PFSK-1 (cell line): ENCODE measurements at regions not wholly inside any gene's neighbourhood (a gene's known extent, or its start where the extent isn't known, plus 50 kb on each side); places are given as distances from the start of the nearest gene placed in this dataset.

Experiments
- FOXP2 ChIP-seq: optimal IDR thresholded peaks from 2 replicates; pipeline ENCODE3; 2011; ENCODE audit warnings: borderline replicate concordance, control low read depth, inconsistent platforms; ENCODE audit not compliant: insufficient read depth; ENCODE audit errors: extremely low read length, extremely low read depth
- POLR2AphosphoS5 ChIP-seq: IDR thresholded peaks from 2 replicates; pipeline ENCODE4 v1.6.1; 2012; ENCODE audit warnings: low read depth, mild to moderate bottlenecking, control low read depth, low read length, moderate library complexity
- SIN3A ChIP-seq: IDR thresholded peaks from 2 replicates; pipeline ENCODE4 v1.6.1; 2012; ENCODE audit warnings: mild to moderate bottlenecking, low read length, moderate library complexity, borderline replicate concordance; ENCODE audit not compliant: insufficient read depth
- TAF1 ChIP-seq: IDR thresholded peaks from 2 replicates; pipeline ENCODE4 v1.6.1; 2012; ENCODE audit warnings: low read length, control low read depth, borderline replicate concordance; ENCODE audit not compliant: insufficient read depth
- TF ChIP-seq, protein P1 (sequence below), 2 experiments: IDR thresholded peaks; 2 replicates each; pipeline versions ENCODE4 v1.6.1 to v1.8.0; 2011 to 2012; ENCODE audit warnings: low read depth in 2 of 2, low read length in 2 of 2, control low read depth in 1 of 2, inconsistent platforms in 1 of 2, mild to moderate bottlenecking in 1 of 2, moderate library complexity in 1 of 2; ENCODE audit not compliant: insufficient read depth in 1 of 2

DNA sequence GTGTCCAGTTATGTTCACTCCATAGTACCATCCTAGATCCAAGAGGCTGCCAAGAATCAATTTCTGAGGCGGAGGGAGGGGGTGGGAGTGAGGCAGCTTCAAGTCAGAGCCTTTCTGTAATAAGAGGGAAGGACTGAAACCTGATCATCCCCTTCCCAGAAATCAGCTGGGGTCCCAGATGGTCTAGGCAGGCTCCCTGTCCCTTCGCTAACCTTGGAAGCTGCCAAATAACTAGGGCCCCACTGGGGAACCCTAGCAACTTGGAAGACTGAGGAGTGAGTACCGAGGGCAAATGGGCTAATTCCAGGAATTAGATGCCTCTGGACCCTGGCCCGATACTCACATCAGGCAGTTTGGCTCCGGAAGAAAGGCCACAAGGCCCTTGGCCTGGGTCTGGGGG, 113.3 kb downstream of the NAV1 start:
- TF ChIP-seq POLR2AphosphoS5 (no peak), FOXP2 (no peak), SIN3A (no peak), TAF1 (no peak)

DNA sequence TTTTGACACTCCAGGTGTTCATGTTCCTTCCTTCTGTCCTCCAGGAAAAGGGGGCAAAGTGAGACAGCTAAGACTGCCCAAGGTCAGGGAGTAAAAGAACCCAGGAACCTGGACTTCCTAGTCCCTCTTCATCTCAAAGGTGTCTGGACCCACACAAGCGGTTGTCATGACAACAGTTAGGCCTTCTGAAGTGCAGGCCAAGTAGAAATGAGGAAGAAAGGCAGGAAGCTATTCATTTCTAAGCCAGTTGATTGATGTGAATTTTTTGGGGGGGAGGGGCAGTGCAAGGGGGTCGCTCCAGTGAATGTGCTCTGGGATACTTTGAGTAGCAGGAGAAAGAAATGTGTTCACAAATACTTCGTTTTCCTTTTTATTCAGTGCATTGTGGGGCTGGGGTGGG, 114.3 kb downstream of the NAV1 start:
- no peak for TF ChIP-seq SIN3A
- no peak for TF ChIP-seq POLR2AphosphoS5
- TF ChIP-seq, protein P1, sequence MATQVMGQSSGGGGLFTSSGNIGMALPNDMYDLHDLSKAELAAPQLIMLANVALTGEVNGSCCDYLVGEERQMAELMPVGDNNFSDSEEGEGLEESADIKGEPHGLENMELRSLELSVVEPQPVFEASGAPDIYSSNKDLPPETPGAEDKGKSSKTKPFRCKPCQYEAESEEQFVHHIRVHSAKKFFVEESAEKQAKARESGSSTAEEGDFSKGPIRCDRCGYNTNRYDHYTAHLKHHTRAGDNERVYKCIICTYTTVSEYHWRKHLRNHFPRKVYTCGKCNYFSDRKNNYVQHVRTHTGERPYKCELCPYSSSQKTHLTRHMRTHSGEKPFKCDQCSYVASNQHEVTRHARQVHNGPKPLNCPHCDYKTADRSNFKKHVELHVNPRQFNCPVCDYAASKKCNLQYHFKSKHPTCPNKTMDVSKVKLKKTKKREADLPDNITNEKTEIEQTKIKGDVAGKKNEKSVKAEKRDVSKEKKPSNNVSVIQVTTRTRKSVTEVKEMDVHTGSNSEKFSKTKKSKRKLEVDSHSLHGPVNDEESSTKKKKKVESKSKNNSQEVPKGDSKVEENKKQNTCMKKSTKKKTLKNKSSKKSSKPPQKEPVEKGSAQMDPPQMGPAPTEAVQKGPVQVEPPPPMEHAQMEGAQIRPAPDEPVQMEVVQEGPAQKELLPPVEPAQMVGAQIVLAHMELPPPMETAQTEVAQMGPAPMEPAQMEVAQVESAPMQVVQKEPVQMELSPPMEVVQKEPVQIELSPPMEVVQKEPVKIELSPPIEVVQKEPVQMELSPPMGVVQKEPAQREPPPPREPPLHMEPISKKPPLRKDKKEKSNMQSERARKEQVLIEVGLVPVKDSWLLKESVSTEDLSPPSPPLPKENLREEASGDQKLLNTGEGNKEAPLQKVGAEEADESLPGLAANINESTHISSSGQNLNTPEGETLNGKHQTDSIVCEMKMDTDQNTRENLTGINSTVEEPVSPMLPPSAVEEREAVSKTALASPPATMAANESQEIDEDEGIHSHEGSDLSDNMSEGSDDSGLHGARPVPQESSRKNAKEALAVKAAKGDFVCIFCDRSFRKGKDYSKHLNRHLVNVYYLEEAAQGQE (IDR thresholded peaks at IDR 0.05; ENCODE audit: insufficient read depth in 1 of 2, low read depth in 2 of 2, low read length in 2 of 2): no peak
- no peak for TF ChIP-seq FOXP2
- no peak for TF ChIP-seq TAF1

DNA sequence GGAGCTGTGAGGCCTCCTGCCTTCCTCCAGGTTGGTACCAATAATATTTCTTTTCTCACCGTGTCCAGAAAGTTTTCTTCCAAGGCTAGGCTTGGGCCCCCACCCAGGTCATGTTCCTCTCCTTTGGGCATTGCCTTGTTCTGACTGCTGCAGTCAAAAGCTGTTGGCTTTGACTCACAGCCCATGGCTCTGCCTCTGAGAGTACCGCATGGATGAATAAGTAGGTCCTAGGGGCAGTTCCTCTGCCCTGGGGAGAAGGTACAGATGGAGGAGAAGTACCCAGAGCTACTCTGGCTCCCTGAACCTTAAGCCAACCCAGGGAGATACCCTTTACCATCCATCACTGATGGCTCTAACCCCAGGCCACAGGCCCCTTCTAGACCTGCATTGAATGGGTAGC, 115.0 kb downstream of the NAV1 start:
- no peak for TF ChIP-seq SIN3A
- TF ChIP-seq FOXP2: no peak
- TF ChIP-seq TAF1: no peak
- TF ChIP-seq, protein P1 (IDR thresholded peaks at IDR 0.05; ENCODE audit: insufficient read depth in 1 of 2, low read depth in 2 of 2, low read length in 2 of 2): no peak
- TF ChIP-seq POLR2AphosphoS5: no peak

DNA sequence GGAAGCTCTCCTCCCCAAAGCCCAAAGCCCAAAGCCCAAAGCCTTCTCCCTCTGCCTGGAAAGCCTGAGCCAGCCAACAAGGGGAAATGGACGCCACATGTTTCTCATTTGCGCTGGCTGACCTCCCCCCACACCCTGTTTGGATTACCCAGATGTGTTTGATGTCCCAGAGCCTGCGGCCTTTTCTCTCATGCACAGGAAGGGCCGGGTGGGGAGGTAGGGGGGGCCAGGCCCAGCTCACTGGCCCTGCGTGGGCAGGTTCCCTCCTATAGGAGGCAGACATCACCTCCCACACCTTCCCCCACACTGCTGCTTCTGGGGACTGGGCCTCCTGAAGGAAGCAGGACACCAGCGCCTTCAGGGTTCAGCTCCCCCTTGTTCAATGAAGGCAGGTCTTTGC, 116.3 kb downstream of the NAV1 start:
- TF ChIP-seq, protein P1 (IDR thresholded peaks at IDR 0.05; ENCODE audit: insufficient read depth in 1 of 2, low read depth in 2 of 2, low read length in 2 of 2): peak; percentile 37 to 81; a peak in 2 of 4 replicates
- TF ChIP-seq TAF1 (no peak), POLR2AphosphoS5 (peak; percentile 76), FOXP2 (peak; percentile 66), SIN3A (peak; percentile 82; the same call in 1 of the 2 replicates)

DNA sequence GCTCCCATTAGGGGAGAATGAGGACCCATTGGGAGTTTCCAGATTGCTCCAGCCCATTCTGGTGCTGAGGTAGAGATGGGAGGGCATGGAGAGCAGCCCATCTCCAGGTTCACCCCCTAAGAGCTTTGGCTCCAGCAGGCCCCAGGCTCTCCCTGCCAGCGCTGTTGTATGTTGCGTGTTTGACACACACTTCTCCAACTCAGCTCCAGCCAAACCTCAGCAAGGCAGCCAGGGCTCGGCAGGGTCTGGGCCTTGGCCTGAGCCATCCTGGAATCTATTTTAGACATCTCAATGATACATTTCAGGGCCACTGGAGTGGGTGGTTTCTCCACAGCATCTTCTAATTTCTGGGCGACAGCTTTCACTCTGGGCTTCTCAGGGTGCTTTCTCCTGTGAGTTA, 117.0 kb downstream of the NAV1 start:
- TF ChIP-seq, protein P1 (IDR thresholded peaks at IDR 0.05; ENCODE audit: insufficient read depth in 1 of 2, low read depth in 2 of 2, low read length in 2 of 2): no peak
- TF ChIP-seq POLR2AphosphoS5 (no peak), SIN3A (no peak), FOXP2 (no peak), TAF1 (no peak)
